ENCODE measurements at regions not wholly inside any gene's neighbourhood (a gene's known extent, or its start where the extent isn't known, plus 50 kb on each side); places are given as distances from the start of the nearest gene placed in this dataset.

GRCh38 chr2:104402825-104403224, 451.1 kb upstream of the POU3F3 start:
- TF ChIP-seq CTCF (IDR thresholded peaks at IDR 0.05; ENCODE audit: partially characterized antibody, unreplicated experiment) = no peak
- Mint-ChIP-seq H3K9me3 (ENCODE audit: unreplicated experiment) (no peaks in the 10 kb centered on the region), H3K36me3 (ENCODE audit: unreplicated experiment) (no peaks in the 10 kb centered on the region), H3K4me3 (ENCODE audit: unreplicated experiment) (no peak overlapping the region), H3K27me3 (ENCODE audit: unreplicated experiment) (no peaks in the 10 kb centered on the region), H3K4me1 (ENCODE audit: low read depth, unreplicated experiment) (peaks cover 3% of the 10 kb centered on the region), H3K27ac (ENCODE audit: unreplicated experiment) (no peak overlapping the region)
- DNase-seq = no peak

GRCh38 chr2:104404526-104404925, 449.4 kb upstream of the POU3F3 start:
- H3K27me3 Mint-ChIP-seq (ENCODE audit: unreplicated experiment) = no peaks in the 10 kb centered on the region
- DNase-seq = no peak
- no peak for TF ChIP-seq CTCF (IDR thresholded peaks at IDR 0.05; ENCODE audit: partially characterized antibody, unreplicated experiment)
- peaks cover 3% of the 10 kb centered on the region for H3K4me1 Mint-ChIP-seq (ENCODE audit: low read depth, unreplicated experiment)
- no peaks in the 10 kb centered on the region for H3K9me3 Mint-ChIP-seq (ENCODE audit: unreplicated experiment)
- H3K27ac Mint-ChIP-seq (ENCODE audit: unreplicated experiment) = no peak overlapping the region
- no peaks in the 10 kb centered on the region for H3K36me3 Mint-ChIP-seq (ENCODE audit: unreplicated experiment)
- no peak overlapping the region for H3K4me3 Mint-ChIP-seq (ENCODE audit: unreplicated experiment)

GRCh38 chr2:104405623-104406022, 448.3 kb upstream of the POU3F3 start:
- Mint-ChIP-seq H3K9me3 (ENCODE audit: unreplicated experiment) (no peaks in the 10 kb centered on the region), H3K27me3 (ENCODE audit: unreplicated experiment) (no peaks in the 10 kb centered on the region)

GRCh38 chr2:104406261-104406726, 447.6 kb upstream of the POU3F3 start:
- Mint-ChIP-seq H3K36me3 (ENCODE audit: unreplicated experiment) (no peaks in the 10 kb centered on the region), H3K4me1 (ENCODE audit: low read depth, unreplicated experiment) (peaks cover 8% of the 10 kb centered on the region), H3K27ac (ENCODE audit: unreplicated experiment) (no peak overlapping the region), H3K9me3 (ENCODE audit: unreplicated experiment) (no peaks in the 10 kb centered on the region), H3K27me3 (ENCODE audit: unreplicated experiment) (no peaks in the 10 kb centered on the region), H3K4me3 (ENCODE audit: unreplicated experiment) (no peak overlapping the region)
- no peak for TF ChIP-seq CTCF (IDR thresholded peaks at IDR 0.05; ENCODE audit: partially characterized antibody, unreplicated experiment)
- DNase-seq = no peak

More at GRCh38 chr2:104405623-104406022, 448.3 kb upstream of the POU3F3 start:
- no peak for DNase-seq
- Mint-ChIP-seq H3K4me1 (ENCODE audit: low read depth, unreplicated experiment) (peaks cover 3% of the 10 kb centered on the region), H3K4me3 (ENCODE audit: unreplicated experiment) (no peak overlapping the region), H3K27ac (ENCODE audit: unreplicated experiment) (no peak overlapping the region), H3K36me3 (ENCODE audit: unreplicated experiment) (no peaks in the 10 kb centered on the region)
- no peak for TF ChIP-seq CTCF (IDR thresholded peaks at IDR 0.05; ENCODE audit: partially characterized antibody, unreplicated experiment)

- Mint-ChIP-seq H3K27me3 (ENCODE audit: unreplicated experiment) (no peaks in the 10 kb centered on the region), H3K4me3 (ENCODE audit: unreplicated experiment) (no peak overlapping the region), H3K36me3 (ENCODE audit: unreplicated experiment) (no peaks in the 10 kb centered on the region), H3K27ac (ENCODE audit: unreplicated experiment) (peak overlapping the region; percentile 33), H3K9me3 (ENCODE audit: unreplicated experiment) (no peaks in the 10 kb centered on the region), H3K4me1 (ENCODE audit: low read depth, unreplicated experiment) (peaks cover 14% of the 10 kb centered on the region)
- TF ChIP-seq CTCF (IDR thresholded peaks at IDR 0.05; ENCODE audit: partially characterized antibody, unreplicated experiment) = no peak
- DNase-seq = no peak
Observed at GRCh38 chr2:104407641-104408040, 446.3 kb upstream of the POU3F3 start.

Measured in glutamatergic neuron (in vitro differentiated cells).